Left ventricle myocardium superior (tissue), 1 donor: ENCODE measurements at regions not wholly inside any gene's neighbourhood (a gene's known extent, or its start where the extent isn't known, plus 50 kb on each side); places are given as distances from the start of the nearest gene placed in this dataset.
A peak's percentile ranks its signal among the peaks of the same experiment; 100 is the strongest.

ENCODE experiments used
- ATAC-seq: fragments of 200-7000 bp; cut with Tn5 transposase; one replicate; pipeline ENCODE4 v1.9.1; 2020; ENCODE audit warnings: mild to moderate bottlenecking, moderate library complexity
- DNase-seq: peaks from one replicate; pipeline ENCODE4 v3.0.0-alpha.2; 2020
- intact Hi-C: fragments of 100-400 bp; cut with micrococcal nuclease; formaldehyde crosslinking; loops from one replicate; pipeline ENCODE4 v1.11.0; 2022
- donor health status: DM: no; HTN: yes; CAD: no; lungs with severe emphysema.

GRCh38 chr11:116579857-116580727 lies 192.7 kb downstream of the BUD13 start:
- intact Hi-C loops, result no loop called here
- ATAC-seq, result peak; percentile 21

GRCh38 chr11:116579031-116579653 lies 193.6 kb downstream of the BUD13 start:
- peak; percentile 68 for DNase-seq
- intact Hi-C loops, result no loop called here
- ATAC-seq, result peak; percentile 94

More at GRCh38 chr11:116579857-116580727, 192.7 kb downstream of the BUD13 start:
- no peak for DNase-seq

- no peak for DNase-seq
- ATAC-seq, result no peak
- intact Hi-C loops, result no loop called here
Observed at GRCh38 chr11:116577956-116578355, 194.8 kb downstream of the BUD13 start.

- DNase-seq, result no peak
- intact Hi-C loops, result no loop called here
- ATAC-seq, result peak; percentile 86
Observed at GRCh38 chr11:116577273-116577672, 195.5 kb downstream of the BUD13 start.

- intact Hi-C loops, result no loop called here
- ATAC-seq (no peak), DNase-seq (no peak)
Observed at GRCh38 chr11:116576526-116576925, 196.3 kb downstream of the BUD13 start.

GRCh38 chr11:116567721-116568242 lies 205.0 kb downstream of the BUD13 start:
- ATAC-seq, result no peak
- DNase-seq, result no peak
- intact Hi-C loops, result no loop called here

- intact Hi-C loops, result no loop called here
- ATAC-seq (peak; percentile 31), DNase-seq (no peak)
Observed at GRCh38 chr11:116563712-116564047, 209.1 kb downstream of the BUD13 start.

- ATAC-seq (peak; percentile 96), DNase-seq (no peak)
- intact Hi-C loops, result no loop called here
Observed at GRCh38 chr11:116563028-116563711, 209.6 kb downstream of the BUD13 start.

GRCh38 chr11:116560589-116560988 lies 212.2 kb downstream of the BUD13 start:
- intact Hi-C loops, result no loop called here
- DNase-seq, result no peak
- ATAC-seq, result no peak

- no peak for ATAC-seq
- no peak for DNase-seq
- intact Hi-C loops, result no loop called here
Observed at GRCh38 chr11:116558504-116559211, 214.1 kb downstream of the BUD13 start.

GRCh38 chr11:116557282-116557681 lies 215.5 kb downstream of the BUD13 start:
- DNase-seq (no peak), ATAC-seq (no peak)
- intact Hi-C loops, result no loop called here

GRCh38 chr11:116556483-116556882 lies 216.3 kb downstream of the BUD13 start:
- DNase-seq (no peak), ATAC-seq (no peak)
- intact Hi-C loops, result no loop called here

GRCh38 chr11:116553482-116553881 lies 219.3 kb downstream of the BUD13 start:
- ATAC-seq (no peak), DNase-seq (no peak)
- intact Hi-C loops, result no loop called here

GRCh38 chr11:116551576-116551975 lies 221.2 kb downstream of the BUD13 start:
- intact Hi-C loops, result no loop called here
- no peak for ATAC-seq
- no peak for DNase-seq

- ATAC-seq (no peak), DNase-seq (no peak)
- intact Hi-C loops, result no loop called here
Observed at GRCh38 chr11:116548256-116548655, 224.5 kb downstream of the BUD13 start.

GRCh38 chr11:116547571-116547970 lies 225.2 kb downstream of the BUD13 start:
- DNase-seq (no peak), ATAC-seq (no peak)
- intact Hi-C loops, result no loop called here

- no peak for DNase-seq
- no peak for ATAC-seq
- intact Hi-C loops, result no loop called here
Observed at GRCh38 chr11:116545912-116546311, 226.9 kb downstream of the BUD13 start.

GRCh38 chr11:116544721-116545120 lies 228.1 kb downstream of the BUD13 start:
- ATAC-seq (no peak), DNase-seq (no peak)
- intact Hi-C loops, result no loop called here

- DNase-seq, result no peak
- ATAC-seq, result no peak
- intact Hi-C loops, result no loop called here
Observed at GRCh38 chr11:116543911-116544475, 228.8 kb downstream of the BUD13 start.
